Smooth muscle cell (in vitro differentiated cells): ENCODE measurements at regions not wholly inside any gene's neighbourhood (a gene's known extent, or its start where the extent isn't known, plus 50 kb on each side); places are given as distances from the start of the nearest gene placed in this dataset.

ENCODE experiments used
- DNase-seq: peaks from one replicate; lab custom pipeline; 2025; ENCODE audit not compliant: unreplicated experiment; lab: John Stamatoyannopoulos, UW
- H2AFZ ChIP-seq: fragments of 200-600 bp; sonication (generic); 2 replicates; pipeline ENCODE4 v1.6.0; 2016; ENCODE audit warnings: antibody characterized with exemption, low read depth, mild to moderate bottlenecking
- H3F3A ChIP-seq: fragments of 200-600 bp; sonication (generic); 2 replicates; pipeline ENCODE4 v1.6.0; 2017; ENCODE audit warnings: antibody characterized with exemption, low read depth
- H3K27ac ChIP-seq: fragments of 200-600 bp; sonication (generic); 2 replicates; pipeline ENCODE4 v1.5.1; 2016; ENCODE audit warnings: low read depth, mild to moderate bottlenecking
- H3K27me3 ChIP-seq: fragments of 200-600 bp; sonication (generic); 2 replicates; pipeline ENCODE4 v1.6.1; 2016; ENCODE audit warnings: low read depth, mild to moderate bottlenecking
- H3K36me3 ChIP-seq: fragments of 200-600 bp; sonication (generic); 2 replicates; pipeline ENCODE4 v1.5.1; 2016; ENCODE audit warnings: low read depth
- H3K4me1 ChIP-seq: fragments of 200-600 bp; sonication (generic); 2 replicates; pipeline ENCODE4 v1.5.1; 2016; ENCODE audit warnings: low read depth
- H3K4me2 ChIP-seq: fragments of 200-600 bp; sonication (generic); 2 replicates; pipeline ENCODE4 v1.6.0; 2016; ENCODE audit warnings: mild to moderate bottlenecking
- H3K4me3 ChIP-seq: fragments of 200-600 bp; sonication (generic); 2 replicates; pipeline ENCODE4 v1.5.1; 2016; ENCODE audit warnings: mild to moderate bottlenecking
- H3K79me2 ChIP-seq: fragments of 200-600 bp; sonication (generic); 2 replicates; pipeline ENCODE4 v1.6.0; 2016; ENCODE audit warnings: low read depth, mild to moderate bottlenecking
- H3K9ac ChIP-seq: fragments of 200-600 bp; sonication (generic); 2 replicates; pipeline ENCODE4 v1.6.0; 2016; ENCODE audit warnings: low read depth
- H3K9me3 ChIP-seq: fragments of 200-600 bp; sonication (generic); replicated peaks from 2 replicates; pipeline ENCODE4 v1.5.1; 2016; ENCODE audit warnings: low read depth
- H4K20me1 ChIP-seq: fragments of 200-600 bp; sonication (generic); 2 replicates; pipeline ENCODE4 v1.6.0; 2016; ENCODE audit warnings: low read depth
- WGBS: methylation state at CpG from one replicate; pipeline ENCODE4 v1.1.7; 2016; ENCODE audit warnings: low lambda C conversion rate; 5-methylcytosine and 5-hydroxymethylcytosine counted together
- TF ChIP-seq, protein P1 (sequence below): fragments of 200-600 bp; sonication (generic); IDR thresholded peaks from 2 replicates; pipeline ENCODE4 v1.5.1; 2017; ENCODE audit warnings: borderline replicate concordance, mild to moderate bottlenecking, antibody characterized with exemption; ENCODE audit not compliant: insufficient read depth, poor library complexity, severe bottlenecking

DNA sequence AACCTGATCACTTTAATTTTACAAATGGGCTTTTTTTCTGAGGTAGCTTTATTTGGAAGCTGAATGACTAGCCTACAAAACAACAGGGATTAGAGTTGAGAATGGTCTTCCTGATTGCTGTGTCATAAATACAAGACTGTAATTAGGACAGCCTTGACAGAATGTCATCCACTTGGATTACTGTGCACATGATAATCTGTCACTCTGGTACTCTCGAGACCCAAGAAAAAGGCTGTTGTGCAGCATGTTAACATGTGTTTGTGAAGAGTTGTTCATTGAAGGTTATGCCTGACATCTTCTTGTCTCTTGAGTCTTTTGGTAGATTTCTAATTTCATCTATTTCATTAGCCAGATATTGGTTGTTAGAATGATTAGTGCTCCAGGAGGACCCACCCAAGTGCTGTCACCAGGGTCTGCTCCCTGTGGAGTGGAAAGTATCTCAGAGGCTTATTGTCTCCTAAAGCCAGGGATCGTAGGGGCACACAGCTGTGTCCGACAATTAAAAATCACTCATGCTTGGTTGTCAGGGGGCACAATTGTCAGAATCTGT, 212.2 kb upstream of the GPRIN3 start:
- H3F3A ChIP-seq = no peaks in the 10 kb centered on the region
- H3K4me3 ChIP-seq = no peak overlapping the region
- no peaks in the 10 kb centered on the region for H4K20me1 ChIP-seq
- TF ChIP-seq, protein P1, sequence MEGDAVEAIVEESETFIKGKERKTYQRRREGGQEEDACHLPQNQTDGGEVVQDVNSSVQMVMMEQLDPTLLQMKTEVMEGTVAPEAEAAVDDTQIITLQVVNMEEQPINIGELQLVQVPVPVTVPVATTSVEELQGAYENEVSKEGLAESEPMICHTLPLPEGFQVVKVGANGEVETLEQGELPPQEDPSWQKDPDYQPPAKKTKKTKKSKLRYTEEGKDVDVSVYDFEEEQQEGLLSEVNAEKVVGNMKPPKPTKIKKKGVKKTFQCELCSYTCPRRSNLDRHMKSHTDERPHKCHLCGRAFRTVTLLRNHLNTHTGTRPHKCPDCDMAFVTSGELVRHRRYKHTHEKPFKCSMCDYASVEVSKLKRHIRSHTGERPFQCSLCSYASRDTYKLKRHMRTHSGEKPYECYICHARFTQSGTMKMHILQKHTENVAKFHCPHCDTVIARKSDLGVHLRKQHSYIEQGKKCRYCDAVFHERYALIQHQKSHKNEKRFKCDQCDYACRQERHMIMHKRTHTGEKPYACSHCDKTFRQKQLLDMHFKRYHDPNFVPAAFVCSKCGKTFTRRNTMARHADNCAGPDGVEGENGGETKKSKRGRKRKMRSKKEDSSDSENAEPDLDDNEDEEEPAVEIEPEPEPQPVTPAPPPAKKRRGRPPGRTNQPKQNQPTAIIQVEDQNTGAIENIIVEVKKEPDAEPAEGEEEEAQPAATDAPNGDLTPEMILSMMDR = no peak
- no peak overlapping the region for H2AFZ ChIP-seq
- no peaks in the 10 kb centered on the region for H3K4me1 ChIP-seq
- H3K79me2 ChIP-seq = no peaks in the 10 kb centered on the region
- no peak for DNase-seq
- H3K27me3 ChIP-seq = no peaks in the 10 kb centered on the region
- H3K9ac ChIP-seq = no peak overlapping the region
- no peaks in the 10 kb centered on the region for H3K36me3 ChIP-seq
- no peak overlapping the region for H3K27ac ChIP-seq
- 89% methylated on average over 3 of the region's 3 CpGs for WGBS
- H3K9me3 ChIP-seq = no peaks in the 10 kb centered on the region
- H3K4me2 ChIP-seq = no peak overlapping the region

DNA sequence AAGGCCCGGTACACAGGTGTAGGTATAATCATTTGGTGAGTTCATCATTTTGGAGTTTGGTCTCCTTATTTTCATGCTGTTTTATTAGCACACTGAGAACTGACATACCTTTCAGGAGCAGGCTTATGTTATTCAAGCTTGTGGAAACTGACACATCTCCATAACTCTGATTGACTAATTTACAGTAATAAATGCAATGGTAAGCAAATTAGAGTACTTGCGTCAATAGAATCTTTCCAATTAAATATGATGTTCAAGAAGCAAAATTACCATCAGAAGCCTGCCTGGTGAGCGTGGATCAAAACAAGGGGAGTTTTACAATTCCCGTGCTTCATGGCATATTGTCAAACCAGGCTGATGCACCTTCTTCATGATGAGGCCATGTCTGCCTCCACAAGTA, 210.7 kb upstream of the GPRIN3 start:
- DNase-seq = no peak
- H3F3A ChIP-seq = no peaks in the 10 kb centered on the region
- H3K79me2 ChIP-seq = no peaks in the 10 kb centered on the region
- H3K4me2 ChIP-seq = no peak overlapping the region
- H3K4me3 ChIP-seq = no peak overlapping the region
- H3K27ac ChIP-seq = no peak overlapping the region
- no peak overlapping the region for H3K9ac ChIP-seq
- no peaks in the 10 kb centered on the region for H4K20me1 ChIP-seq
- H3K4me1 ChIP-seq = no peaks in the 10 kb centered on the region
- WGBS = 94% methylated on average over 4 of the region's 4 CpGs
- H3K36me3 ChIP-seq = no peaks in the 10 kb centered on the region
- H3K27me3 ChIP-seq = no peaks in the 10 kb centered on the region
- no peaks in the 10 kb centered on the region for H3K9me3 ChIP-seq
- TF ChIP-seq, protein P1 = no peak
- no peak overlapping the region for H2AFZ ChIP-seq

DNA sequence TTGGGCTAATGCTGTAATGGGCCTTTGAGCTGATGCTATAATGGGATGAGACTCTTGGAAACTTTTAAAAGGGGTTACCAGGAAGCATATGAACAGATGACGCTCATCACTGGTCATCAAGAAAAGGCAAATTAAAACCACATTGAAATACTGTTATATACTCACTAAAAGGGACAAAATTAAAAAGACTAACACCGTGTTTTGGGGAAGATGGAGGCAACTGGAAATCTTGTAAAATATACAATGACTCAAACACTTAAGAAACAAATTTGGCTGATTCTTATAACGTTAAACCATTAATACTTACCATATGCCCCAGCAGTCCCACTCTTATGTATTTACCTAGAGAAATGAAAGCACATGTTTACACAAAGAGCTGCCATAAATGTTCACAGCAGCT, 207.2 kb upstream of the GPRIN3 start:
- H3K9me3 ChIP-seq = no peaks in the 10 kb centered on the region
- no peak overlapping the region for H3K4me2 ChIP-seq
- no peak overlapping the region for H2AFZ ChIP-seq
- H3F3A ChIP-seq = no peaks in the 10 kb centered on the region
- no peak overlapping the region for H3K27ac ChIP-seq
- H3K4me1 ChIP-seq = no peaks in the 10 kb centered on the region
- no peak overlapping the region for H3K4me3 ChIP-seq
- 87% methylated on average over 3 of the region's 3 CpGs for WGBS
- H3K36me3 ChIP-seq = no peaks in the 10 kb centered on the region
- no peaks in the 10 kb centered on the region for H4K20me1 ChIP-seq
- H3K79me2 ChIP-seq = no peaks in the 10 kb centered on the region
- H3K9ac ChIP-seq = no peak overlapping the region
- no peaks in the 10 kb centered on the region for H3K27me3 ChIP-seq
- TF ChIP-seq, protein P1 = no peak
- DNase-seq = no peak

GRCh38 chr4:89511776-89512175, 204.2 kb upstream of the GPRIN3 start:
- H3K9ac ChIP-seq = no peak overlapping the region
- no peak overlapping the region for H3K4me3 ChIP-seq
- H3K9me3 ChIP-seq = no peaks in the 10 kb centered on the region
- no peaks in the 10 kb centered on the region for H3F3A ChIP-seq
- no peak overlapping the region for H2AFZ ChIP-seq
- WGBS = 41% methylated on average over 7 of the region's 7 CpGs
- TF ChIP-seq, protein P1 = no peak
- H3K4me2 ChIP-seq = no peak overlapping the region
- no peaks in the 10 kb centered on the region for H3K27me3 ChIP-seq
- H3K27ac ChIP-seq = no peak overlapping the region
- no peaks in the 10 kb centered on the region for H3K4me1 ChIP-seq
- no peaks in the 10 kb centered on the region for H4K20me1 ChIP-seq
- no peak for DNase-seq
- no peaks in the 10 kb centered on the region for H3K79me2 ChIP-seq
- H3K36me3 ChIP-seq = no peaks in the 10 kb centered on the region
